Testis (tissue), 2 donors: ENCODE measurements at regions not wholly inside any gene's neighbourhood (a gene's known extent, or its start where the extent isn't known, plus 50 kb on each side); places are given as distances from the start of the nearest gene placed in this dataset.

Source experiments
- CTCF ChIP-seq, 3 experiments: fragments of 450-650 bp in 2 of 3; fragments of 200-600 bp in 1 of 3; sonication (generic) in 1 of 3; IDR thresholded peaks; one replicate each; pipeline ENCODE4 v1.5.1; 2016 to 2019; ENCODE audit warnings: antibody characterized with exemption in 3 of 3, mild to moderate bottlenecking in 2 of 3, moderate library complexity in 1 of 3
- POLR2A ChIP-seq: fragments of 450-650 bp; IDR thresholded peaks from one replicate; pipeline ENCODE4 v1.6.1; 2017; ENCODE audit warnings: antibody characterized with exemption, mild to moderate bottlenecking, moderate library complexity

- TF ChIP-seq CTCF (IDR thresholded peaks at IDR 0.05) (no peak), POLR2A (no peak)
Measured at GRCh38 chr1:34470401-34470800, 284.4 kb upstream of the GJB5 start.
